AML-193 (cell line): ENCODE measurements at regions not wholly inside any gene's neighbourhood (a gene's known extent, or its start where the extent isn't known, plus 50 kb on each side); places are given as distances from the start of the nearest gene placed in this dataset.

Experiments used
- DNase-seq, 2 experiments: peaks; one replicate each; lab custom pipeline; 2025; lab: John Stamatoyannopoulos, UW

DNA sequence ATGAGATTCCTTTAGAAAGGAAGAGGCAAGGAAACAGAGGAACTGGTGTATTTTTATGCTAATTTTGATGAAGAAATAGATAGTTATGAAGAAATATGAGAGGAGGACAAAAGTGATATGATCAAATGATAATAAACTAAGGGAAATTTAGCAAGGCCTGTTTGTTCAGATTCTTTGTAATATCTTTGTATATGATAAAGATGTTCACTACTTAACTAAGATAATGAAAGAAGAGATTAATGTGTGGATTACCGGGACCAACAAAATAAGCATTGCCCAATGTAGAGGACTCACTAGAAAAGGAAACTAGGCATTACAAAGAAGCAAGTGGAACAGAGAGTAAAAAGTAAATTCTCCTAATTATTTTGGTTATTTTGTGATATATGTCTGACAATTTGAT lies 99.0 kb upstream of the FIGN start:
- DNase-seq: no peak

DNA sequence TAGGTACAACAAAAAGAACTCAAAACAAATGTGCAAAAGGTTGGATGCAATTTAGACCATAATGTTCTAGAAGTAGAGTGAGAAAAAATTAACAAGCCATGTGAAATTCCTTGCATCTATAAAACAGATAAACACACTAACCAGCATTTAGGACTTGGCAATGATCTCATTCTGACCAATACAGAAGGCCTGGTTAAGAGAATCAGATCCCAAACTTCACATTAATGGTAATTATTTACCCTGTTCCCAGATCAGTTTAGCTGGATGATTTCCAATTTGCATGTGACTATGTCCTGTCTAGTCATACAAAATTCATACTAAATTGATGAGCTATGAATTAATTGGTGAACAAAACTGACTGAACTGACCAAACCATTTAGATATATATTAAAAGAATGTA lies 98.4 kb upstream of the FIGN start:
- no peak for DNase-seq

- DNase-seq: no peak
These were observed 93.0 kb upstream of the FIGN start for GRCh38 chr2:163828771-163829170.

- DNase-seq: no peak
These were observed 86.2 kb upstream of the FIGN start for GRCh38 chr2:163822033-163822432.

- no peak for DNase-seq
These were observed 77.2 kb upstream of the FIGN start for GRCh38 chr2:163812926-163813520.

DNA sequence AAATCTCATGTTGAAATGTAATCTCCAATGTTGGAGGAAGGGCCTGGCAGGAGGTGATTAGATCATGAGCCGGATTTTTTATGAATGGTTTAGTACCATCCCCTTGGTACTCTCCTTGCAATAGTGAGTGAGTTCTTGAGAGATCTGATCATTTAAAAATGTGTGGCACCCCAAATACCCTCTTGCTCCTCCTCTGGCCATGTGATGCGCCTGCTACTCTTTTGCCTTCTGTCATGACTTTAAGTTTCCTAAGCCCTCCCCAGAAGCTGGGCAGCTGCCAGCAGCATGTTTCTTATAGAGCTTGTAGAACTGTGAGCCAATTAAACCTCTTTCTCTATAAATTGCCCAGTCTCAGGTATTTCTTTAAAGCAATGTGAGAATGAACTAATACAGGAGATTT lies 72.6 kb upstream of the FIGN start:
- no peak for DNase-seq

- DNase-seq: no peak
These were observed 66.5 kb upstream of the FIGN start for GRCh38 chr2:163802284-163802683.

GRCh38 chr2:163801486-163801885 lies 65.7 kb upstream of the FIGN start:
- no peak for DNase-seq

DNA sequence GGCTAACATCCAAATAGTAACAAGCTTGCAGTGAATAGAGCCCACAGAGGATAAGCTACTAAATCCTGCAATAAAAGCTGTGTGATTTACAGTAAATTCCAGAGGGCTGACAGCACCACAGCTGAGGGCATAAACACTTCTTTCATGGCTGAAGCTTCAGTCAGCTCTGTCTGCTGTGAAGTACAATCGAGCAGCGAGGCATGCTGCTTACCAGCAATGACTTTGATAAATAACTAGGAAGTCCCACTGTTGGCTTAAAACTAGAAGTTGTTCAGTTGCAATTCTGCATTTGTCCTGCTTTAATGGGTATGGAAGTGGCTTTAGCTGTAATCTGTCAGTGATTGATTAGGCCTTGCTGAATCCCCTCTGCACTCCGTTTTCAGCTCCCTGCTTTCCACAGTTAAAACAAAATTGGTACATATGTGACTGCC lies 65.2 kb upstream of the FIGN start:
- no peak for DNase-seq

DNA sequence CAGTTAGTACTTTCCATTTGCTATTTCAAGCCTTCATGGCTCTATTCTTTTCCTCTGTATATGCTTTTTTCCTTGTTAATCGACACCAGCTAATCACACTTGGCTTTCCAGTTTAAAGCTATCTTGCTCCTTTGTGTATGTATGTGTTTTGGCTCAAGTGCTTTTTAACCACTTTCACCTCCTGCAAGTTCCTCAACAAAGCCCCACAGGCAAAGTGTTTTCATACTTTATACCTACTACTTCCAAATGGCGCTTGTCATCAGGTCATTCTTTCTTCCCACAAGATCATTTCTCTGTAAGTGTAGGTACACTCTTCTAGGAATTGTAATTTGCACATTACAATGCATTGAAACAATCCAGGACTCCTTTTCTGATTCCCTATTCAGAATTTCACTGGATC lies 64.0 kb upstream of the FIGN start:
- no peak for DNase-seq

GRCh38 chr2:163794635-163795034 lies 58.8 kb upstream of the FIGN start:
- no peak for DNase-seq
